Memory B cell (primary cell): ENCODE measurements at regions not wholly inside any gene's neighbourhood (a gene's known extent, or its start where the extent isn't known, plus 50 kb on each side); places are given as distances from the start of the nearest gene placed in this dataset.

ENCODE experiments used
- ATAC-seq: fragments of 150-1000 bp; cut with Tn5 transposase; 2 replicates; pipeline ENCODE4 v1.10.0; 2021; ENCODE audit warnings: low read depth, mild to moderate bottlenecking, moderate library complexity
- DNase-seq, 2 donors: peaks; one replicate each; pipeline ENCODE4 v3.0.0; 2022; ENCODE audit warnings: low spot score in 2 of 2
- H3K27ac Mint-ChIP-seq: one replicate; pipeline ENCODE4 v1.8.0; 2022; ENCODE audit warnings: mild to moderate bottlenecking, moderate library complexity, mixed read lengths
- H3K27me3 Mint-ChIP-seq: one replicate; pipeline ENCODE4 v1.8.0; 2022; ENCODE audit warnings: mixed read lengths
- H3K36me3 Mint-ChIP-seq: one replicate; pipeline ENCODE4 v1.8.0; 2022; ENCODE audit warnings: mild to moderate bottlenecking, mixed read lengths
- H3K4me1 Mint-ChIP-seq: one replicate; pipeline ENCODE4 v1.8.0; 2022; ENCODE audit warnings: mixed read lengths
- H3K4me3 Mint-ChIP-seq: one replicate; pipeline ENCODE4 v1.8.0; 2022; ENCODE audit warnings: mild to moderate bottlenecking, moderate library complexity, mixed read lengths
- H3K9me3 Mint-ChIP-seq: one replicate; pipeline ENCODE4 v1.8.0; 2022; ENCODE audit warnings: mixed read lengths

- Mint-ChIP-seq H3K4me3 (no peak overlapping the region), H3K36me3 (no peaks in the 10 kb centered on the region), H3K27ac (no peak overlapping the region), H3K4me1 (no peaks in the 10 kb centered on the region), H3K27me3 (peaks cover 4% of the 10 kb centered on the region), H3K9me3 (no peaks in the 10 kb centered on the region)
- DNase-seq (no peak), ATAC-seq (no peak)
Observed at GRCh38 chr6:164150232-164150631, 735.7 kb downstream of the QKI start.

- no peak overlapping the region for H3K4me3 Mint-ChIP-seq
- H3K27ac Mint-ChIP-seq, result no peak overlapping the region
- no peak for ATAC-seq
- H3K27me3 Mint-ChIP-seq, result peaks cover 4% of the 10 kb centered on the region
- no peaks in the 10 kb centered on the region for H3K9me3 Mint-ChIP-seq
- no peak for DNase-seq
- H3K36me3 Mint-ChIP-seq, result no peaks in the 10 kb centered on the region
- H3K4me1 Mint-ChIP-seq, result no peaks in the 10 kb centered on the region
Observed at GRCh38 chr6:164148788-164149187, 734.3 kb downstream of the QKI start.

GRCh38 chr6:164144316-164144715 is 729.8 kb downstream of the QKI start:
- Mint-ChIP-seq H3K4me3 (no peak overlapping the region), H3K4me1 (no peaks in the 10 kb centered on the region), H3K9me3 (no peaks in the 10 kb centered on the region), H3K27me3 (peaks cover 4% of the 10 kb centered on the region), H3K36me3 (no peaks in the 10 kb centered on the region), H3K27ac (no peak overlapping the region)
- ATAC-seq (no peak), DNase-seq (no peak)

- Mint-ChIP-seq H3K36me3 (no peaks in the 10 kb centered on the region), H3K4me1 (no peaks in the 10 kb centered on the region)
Observed at GRCh38 chr6:164142322-164142721, 727.8 kb downstream of the QKI start.

GRCh38 chr6:164135511-164136132 is 721.1 kb downstream of the QKI start:
- Mint-ChIP-seq H3K9me3 (peaks cover 5% of the 10 kb centered on the region), H3K36me3 (no peaks in the 10 kb centered on the region), H3K27ac (no peak overlapping the region), H3K4me3 (no peak overlapping the region), H3K4me1 (no peaks in the 10 kb centered on the region), H3K27me3 (peaks cover 2% of the 10 kb centered on the region)
- ATAC-seq, result no peak
- DNase-seq, result no peak

More at GRCh38 chr6:164142322-164142721, 727.8 kb downstream of the QKI start:
- H3K27me3 Mint-ChIP-seq, result no peaks in the 10 kb centered on the region
- ATAC-seq, result no peak
- no peak overlapping the region for H3K4me3 Mint-ChIP-seq
- no peaks in the 10 kb centered on the region for H3K9me3 Mint-ChIP-seq
- no peak overlapping the region for H3K27ac Mint-ChIP-seq
- no peak for DNase-seq

GRCh38 chr6:164133095-164133494 is 718.6 kb downstream of the QKI start:
- H3K36me3 Mint-ChIP-seq, result no peaks in the 10 kb centered on the region
- DNase-seq, result no peak
- no peak for ATAC-seq

GRCh38 chr6:164130585-164130984 is 716.1 kb downstream of the QKI start:
- H3K4me1 Mint-ChIP-seq, result no peaks in the 10 kb centered on the region

More at GRCh38 chr6:164133095-164133494, 718.6 kb downstream of the QKI start:
- Mint-ChIP-seq H3K4me1 (no peaks in the 10 kb centered on the region), H3K4me3 (no peak overlapping the region), H3K27ac (no peak overlapping the region), H3K27me3 (peaks cover 2% of the 10 kb centered on the region), H3K9me3 (peaks cover 5% of the 10 kb centered on the region)

GRCh38 chr6:164130151-164130550 is 715.6 kb downstream of the QKI start:
- H3K27ac Mint-ChIP-seq, result no peak overlapping the region

More at GRCh38 chr6:164130585-164130984, 716.1 kb downstream of the QKI start:
- ATAC-seq (no peak), DNase-seq (no peak)
- Mint-ChIP-seq H3K27me3 (peaks cover 2% of the 10 kb centered on the region), H3K4me3 (no peak overlapping the region), H3K27ac (no peak overlapping the region), H3K9me3 (peaks cover 5% of the 10 kb centered on the region), H3K36me3 (no peaks in the 10 kb centered on the region)

GRCh38 chr6:164129218-164129617 is 714.7 kb downstream of the QKI start:
- H3K4me1 Mint-ChIP-seq, result no peaks in the 10 kb centered on the region
- no peaks in the 10 kb centered on the region for H3K27me3 Mint-ChIP-seq
- no peak overlapping the region for H3K4me3 Mint-ChIP-seq
- no peak for DNase-seq
- H3K36me3 Mint-ChIP-seq, result no peaks in the 10 kb centered on the region
- no peak overlapping the region for H3K27ac Mint-ChIP-seq
- no peak for ATAC-seq
- H3K9me3 Mint-ChIP-seq, result peaks cover 2% of the 10 kb centered on the region

More at GRCh38 chr6:164130151-164130550, 715.6 kb downstream of the QKI start:
- Mint-ChIP-seq H3K9me3 (peaks cover 4% of the 10 kb centered on the region), H3K36me3 (no peaks in the 10 kb centered on the region), H3K4me1 (no peaks in the 10 kb centered on the region), H3K27me3 (peaks cover 1% of the 10 kb centered on the region), H3K4me3 (no peak overlapping the region)
- ATAC-seq, result no peak
- DNase-seq, result no peak

- Mint-ChIP-seq H3K27me3 (no peaks in the 10 kb centered on the region), H3K4me3 (no peak overlapping the region), H3K36me3 (no peaks in the 10 kb centered on the region), H3K27ac (no peak overlapping the region), H3K4me1 (no peaks in the 10 kb centered on the region), H3K9me3 (peaks cover 2% of the 10 kb centered on the region)
- DNase-seq (no peak), ATAC-seq (no peak)
Observed at GRCh38 chr6:164128101-164128500, 713.6 kb downstream of the QKI start.

GRCh38 chr6:164124986-164125385 is 710.5 kb downstream of the QKI start:
- DNase-seq (no peak), ATAC-seq (no peak)
- H3K9me3 Mint-ChIP-seq, result peaks cover 2% of the 10 kb centered on the region
- H3K36me3 Mint-ChIP-seq, result no peaks in the 10 kb centered on the region
- H3K27ac Mint-ChIP-seq, result no peak overlapping the region
- no peaks in the 10 kb centered on the region for H3K4me1 Mint-ChIP-seq
- H3K27me3 Mint-ChIP-seq, result no peaks in the 10 kb centered on the region
- no peak overlapping the region for H3K4me3 Mint-ChIP-seq

- H3K4me1 Mint-ChIP-seq, result no peaks in the 10 kb centered on the region
- peaks cover 5% of the 10 kb centered on the region for H3K9me3 Mint-ChIP-seq
- H3K27ac Mint-ChIP-seq, result no peak overlapping the region
- DNase-seq (no peak), ATAC-seq (no peak)
- H3K27me3 Mint-ChIP-seq, result peaks cover 2% of the 10 kb centered on the region
- H3K4me3 Mint-ChIP-seq, result no peak overlapping the region
- no peaks in the 10 kb centered on the region for H3K36me3 Mint-ChIP-seq
Observed at GRCh38 chr6:164124473-164124872, 710.0 kb downstream of the QKI start.

- Mint-ChIP-seq H3K36me3 (no peaks in the 10 kb centered on the region), H3K27me3 (peaks cover 2% of the 10 kb centered on the region), H3K27ac (no peak overlapping the region), H3K4me3 (no peak overlapping the region), H3K4me1 (no peaks in the 10 kb centered on the region), H3K9me3 (peaks cover 5% of the 10 kb centered on the region)
- DNase-seq (no peak), ATAC-seq (no peak)
Observed at GRCh38 chr6:164122109-164122508, 707.6 kb downstream of the QKI start.

- H3K4me1 Mint-ChIP-seq, result no peaks in the 10 kb centered on the region
- peaks cover 2% of the 10 kb centered on the region for H3K27me3 Mint-ChIP-seq
- no peak overlapping the region for H3K27ac Mint-ChIP-seq
- no peak overlapping the region for H3K4me3 Mint-ChIP-seq
- no peak for ATAC-seq
- H3K36me3 Mint-ChIP-seq, result no peaks in the 10 kb centered on the region
- H3K9me3 Mint-ChIP-seq, result peaks cover 5% of the 10 kb centered on the region
- no peak for DNase-seq
Observed at GRCh38 chr6:164121527-164121926, 707.0 kb downstream of the QKI start.

- DNase-seq, result no peak
- H3K9me3 Mint-ChIP-seq, result peaks cover under 1% of the 10 kb centered on the region
- no peaks in the 10 kb centered on the region for H3K36me3 Mint-ChIP-seq
- H3K4me3 Mint-ChIP-seq, result no peak overlapping the region
- H3K27ac Mint-ChIP-seq, result no peak overlapping the region
- H3K4me1 Mint-ChIP-seq, result no peaks in the 10 kb centered on the region
- peaks cover 7% of the 10 kb centered on the region for H3K27me3 Mint-ChIP-seq
- no peak for ATAC-seq
Observed at GRCh38 chr6:164114651-164115050, 700.1 kb downstream of the QKI start.
